HepG2 (cell line): ENCODE measurements at regions not wholly inside any gene's neighbourhood (a gene's known extent, or its start where the extent isn't known, plus 50 kb on each side); places are given as distances from the start of the nearest gene placed in this dataset.

ENCODE experiments used
- ATAC-seq: fragments of 200-7000 bp; cut with Tn5 transposase; 3 replicates; pipeline ENCODE4 v1.9.1; 2020; ENCODE audit warnings: mild to moderate bottlenecking, moderate library complexity
- BruUV-seq: library from RNA; stranded (reverse); fragments of 400-500 nt; replicated peaks from 2 replicates; lab custom pipeline; 2021; lab: Mats Ljungman, UMichigan
- CTCF ChIA-PET: fragments of 300-600 bp; formaldehyde crosslinking; extraction: SDS; loops from one replicate; lab custom pipeline; 2021; ENCODE audit warnings: low total read pairs, inconsistent platforms, low intra/inter-chr PET ratio; lab: Yijun Ruan, JAX
- POLR2A ChIA-PET: fragments of 350-600 bp; sonication (Branson Sonifier 250); formaldehyde crosslinking; loops from one replicate; lab custom pipeline; 2020; ENCODE audit warnings: antibody characterized with exemption, inconsistent platforms; lab: Yijun Ruan, JAX
- DNase-seq: peaks from one replicate; pipeline ENCODE4 v3.0.0-alpha.2; 2015; ENCODE audit warnings: low spot score
- FAIRE-seq: peaks from 3 replicates; lab custom pipeline; 2011; peaks lifted over from hg19 to GRCh38; lab: Jason Lieb, UNC
- H2AFZ ChIP-seq: one replicate; pipeline ENCODE4 v1.6.1; 2011; ENCODE audit warnings: low read length, inconsistent platforms
- H3K27ac ChIP-seq: fragments of 300-600 bp; 3 replicates; pipeline ENCODE4 v1.8.0; 2011; ENCODE audit warnings: mixed run types, mild to moderate bottlenecking, mixed read lengths, low read length, inconsistent platforms; ENCODE audit not compliant: insufficient read depth; ENCODE audit errors: extremely low read length
- H3K27me3 ChIP-seq, 2 experiments: fragments of 200-600 bp in 1 of 2; 2 replicates in 1 of 2; 3 replicates in 1 of 2; pipeline versions ENCODE4 v1.6.0 to v1.8.0; 2011; ENCODE audit warnings: low read length in 2 of 2, mild to moderate bottlenecking in 2 of 2, moderate library complexity in 2 of 2, inconsistent platforms in 1 of 2; ENCODE audit not compliant: insufficient read depth in 2 of 2, control insufficient read depth in 1 of 2
- H3K36me3 ChIP-seq, 2 experiments: fragments of 200-600 bp in 1 of 2; replicated peaks in 1 of 2; 2 replicates in 1 of 2; 3 replicates in 1 of 2; pipeline versions ENCODE4 v1.5.1 to v1.8.0; 2011; ENCODE audit warnings: low read length in 2 of 2, inconsistent platforms in 1 of 2; ENCODE audit not compliant: insufficient read depth in 2 of 2, control insufficient read depth in 1 of 2
- H3K4me1 ChIP-seq: 2 replicates; pipeline ENCODE4 v1.5.1; 2012; ENCODE audit warnings: low read length, inconsistent platforms; ENCODE audit not compliant: insufficient read depth
- H3K4me2 ChIP-seq: 2 replicates; pipeline ENCODE4 v1.6.0; 2011; ENCODE audit warnings: low read depth, low read length, inconsistent platforms
- H3K4me3 ChIP-seq, 3 experiments: fragments of 200-600 bp in 1 of 3; sonication (generic), shearing (Covaris generic) in 1 of 3; replicated peaks in 1 of 3; 2 replicates each; pipeline ENCODE4 v1.5.1; 2011 to 2016; ENCODE audit warnings: low read length in 3 of 3, inconsistent platforms in 2 of 3, low read depth in 2 of 3, mild to moderate bottlenecking in 2 of 3, control low read depth in 1 of 3, mixed read lengths in 1 of 3; ENCODE audit not compliant: insufficient read depth in 1 of 3
- H3K79me2 ChIP-seq: one replicate; pipeline ENCODE4 v1.6.1; 2011; ENCODE audit warnings: low read length, inconsistent platforms; ENCODE audit not compliant: insufficient read depth
- H3K9ac ChIP-seq: 2 replicates; pipeline ENCODE4 v1.6.0; 2011; ENCODE audit warnings: mild to moderate bottlenecking, low read depth, low read length, inconsistent platforms; ENCODE audit not compliant: insufficient read depth
- H3K9me3 ChIP-seq: 2 replicates; pipeline ENCODE4 v1.5.1; 2012; ENCODE audit warnings: mild to moderate bottlenecking, low read length
- H4K20me1 ChIP-seq: 2 replicates; pipeline ENCODE4 v1.6.0; 2011; ENCODE audit warnings: inconsistent platforms, mild to moderate bottlenecking, low read length, moderate library complexity; ENCODE audit not compliant: insufficient read depth
- MXD1 ChIP-seq: sonication (generic); formaldehyde crosslinking; IDR thresholded peaks from 2 replicates; pipeline ENCODE4 v1.4.0; 2020; ENCODE audit warnings: mild to moderate bottlenecking, missing genetic modification reagents
- RERE ChIP-seq: IDR thresholded peaks from 2 replicates; pipeline ENCODE4 v1.6.1; 2016; ENCODE audit warnings: low read depth, missing genetic modification reagents, missing compliant biosample characterization
- SP1 ChIP-seq, 2 experiments: fragments of 450-650 bp in 1 of 2; sonication (generic) in 1 of 2; formaldehyde crosslinking in 1 of 2; IDR thresholded peaks; 2 replicates each; pipeline versions ENCODE4 v1.4.0 to v1.6.1; 2016 to 2020; ENCODE audit warnings: missing genetic modification reagents in 1 of 2
- SRY ChIP-seq: sonication (generic); formaldehyde crosslinking; IDR thresholded peaks from 2 replicates; pipeline ENCODE4 v1.8.0; 2022; ENCODE audit warnings: mild to moderate bottlenecking, missing genetic modification reagents
- WGBS: methylation state at CpG from one replicate; pipeline ENCODE4 v1.1.6; 2017; ENCODE audit warnings: low lambda C conversion rate; 5-methylcytosine and 5-hydroxymethylcytosine counted together
- in situ Hi-C: cut with HindIII; loops from 2 replicates; pipeline ENCODE4 v1.10.0; 2017; ENCODE audit warnings: low pct_unique_long_range_greater_than_20kb; ENCODE audit not compliant: extremely low pct_ligation_motif_present
- intact Hi-C: fragments of 100-400 bp; cut with micrococcal nuclease; formaldehyde crosslinking; loops from one replicate; pipeline ENCODE4 v1.10.0; 2022; ENCODE audit not compliant: unreplicated experiment

GRCh38 chr18:79588636-79589481, 90.7 kb upstream of the CTDP1 start (continued):
- TF ChIP-seq RERE (CRISPR knock-in tag) (no peak), SP1 (IDR thresholded peaks at IDR 0.05) (no peak), SP1 (CRISPR knock-in tag; IDR thresholded peaks at IDR 0.05) (no peak)

GRCh38 chr18:79589601-79590091, 90.0 kb upstream of the CTDP1 start:
- intact Hi-C loops (no loop called here), in situ Hi-C loops (no loop called here)
- BruUV-seq: no TSS peak
- Histone ChIP-seq H2AFZ (no peak overlapping the region), H3K4me1 (peaks cover 43% of the 10 kb centered on the region), H3K79me2 (no peaks in the 10 kb centered on the region), H3K4me3 (no peak overlapping the region), H3K36me3 (no peaks in the 10 kb centered on the region), H3K27me3 (peaks cover 11 to 61% of the 10 kb centered on the region in 2 experiments; a peak in 4 of 5 replicates), H4K20me1 (no peaks in the 10 kb centered on the region), H3K9me3 (no peaks in the 10 kb centered on the region), H3K27ac (no peak overlapping the region), H3K9ac (no peak overlapping the region), H3K4me2 (no peak overlapping the region)
- ATAC-seq (no peak), FAIRE-seq (no peak), DNase-seq (no peak)
- no peak for TF ChIP-seq SRY (CRISPR knock-in tag)
- peak; percentile 50; the same call in 1 of the 2 replicates for TF ChIP-seq MXD1 (CRISPR knock-in tag)
- CTCF ChIA-PET: no interaction called here
- WGBS: 28% methylated on average over 5 of the region's 15 CpGs
- POLR2A ChIA-PET: no interaction called here
